Sigmoid colon (tissue), 6 donors: ENCODE measurements at regions not wholly inside any gene's neighbourhood (a gene's known extent, or its start where the extent isn't known, plus 50 kb on each side); places are given as distances from the start of the nearest gene placed in this dataset.

Experiments used
- DNase-seq: peaks from one replicate; pipeline ENCODE4 v3.0.0-alpha.2; 2019
- H3K27ac ChIP-seq, 4 donors: fragments of 200-600 bp; sonication (generic); one replicate each; pipeline ENCODE4 v1.5.1; 2016 to 2019; ENCODE audit warnings: mild to moderate bottlenecking in 1 of 4
- H3K27me3 ChIP-seq, 3 donors: fragments of 200-600 bp; sonication (generic); one replicate each; pipeline ENCODE4 v1.5.1; 2019; ENCODE audit warnings: mild to moderate bottlenecking in 1 of 3
- H3K36me3 ChIP-seq, 4 donors: fragments of 200-600 bp; sonication (generic); one replicate each; pipeline ENCODE4 v1.5.1; 2016 to 2019
- H3K4me1 ChIP-seq, 4 donors: fragments of 200-600 bp; sonication (generic); one replicate each; pipeline ENCODE4 v1.5.1; 2017 to 2019
- H3K4me3 ChIP-seq, 4 donors: fragments of 200-600 bp; sonication (generic); one replicate each; pipeline ENCODE4 v1.5.1; 2017 to 2019; ENCODE audit warnings: mild to moderate bottlenecking in 2 of 4, moderate library complexity in 1 of 4
- H3K9me3 ChIP-seq, 4 donors: fragments of 200-600 bp in 3 of 4; sonication (generic) in 3 of 4; one replicate each; pipeline versions ENCODE4 v1.5.1 to v1.6.1; 2013 to 2019
- EP300 ChIP-seq, 4 donors: sonication (generic); formaldehyde crosslinking; IDR thresholded peaks; one replicate each; pipeline ENCODE4 v1.6.1; 2017; ENCODE audit warnings: antibody characterized with exemption in 4 of 4
- POLR2A ChIP-seq, 2 donors: fragments of 450-650 bp; IDR thresholded peaks; one replicate each; pipeline ENCODE4 v1.6.1; 2016; ENCODE audit warnings: antibody characterized with exemption in 2 of 2, mild to moderate bottlenecking in 2 of 2, moderate library complexity in 2 of 2
- POLR2AphosphoS5 ChIP-seq, 4 donors: sonication (generic); formaldehyde crosslinking; IDR thresholded peaks; one replicate each; pipeline ENCODE4 v1.6.1; 2017; ENCODE audit warnings: antibody characterized with exemption in 4 of 4
- WGBS, 2 donors: extraction: QIAGEN DNeasy Blood & Tissue Kit; methylation state at CpG; one replicate each; pipeline ENCODE4 v1.1.7; 2013; 5-methylcytosine and 5-hydroxymethylcytosine counted together
- intact Hi-C: fragments of 100-400 bp; cut with DNase I; formaldehyde crosslinking; loops from one replicate; pipeline ENCODE4 v1.15.1; 2023
- TF ChIP-seq, protein P1 (sequence below), 4 experiments: fragments of 450-650 bp in 3 of 4; fragments of 200-600 bp in 1 of 4; IDR thresholded peaks; one replicate each; pipeline ENCODE4 v1.5.1; 2016 to 2019; ENCODE audit warnings: antibody characterized with exemption in 4 of 4, mild to moderate bottlenecking in 3 of 4, moderate library complexity in 2 of 4
- donor health status: healthy with polysubstance abuse.
- donor health status: healthy.

DNA sequence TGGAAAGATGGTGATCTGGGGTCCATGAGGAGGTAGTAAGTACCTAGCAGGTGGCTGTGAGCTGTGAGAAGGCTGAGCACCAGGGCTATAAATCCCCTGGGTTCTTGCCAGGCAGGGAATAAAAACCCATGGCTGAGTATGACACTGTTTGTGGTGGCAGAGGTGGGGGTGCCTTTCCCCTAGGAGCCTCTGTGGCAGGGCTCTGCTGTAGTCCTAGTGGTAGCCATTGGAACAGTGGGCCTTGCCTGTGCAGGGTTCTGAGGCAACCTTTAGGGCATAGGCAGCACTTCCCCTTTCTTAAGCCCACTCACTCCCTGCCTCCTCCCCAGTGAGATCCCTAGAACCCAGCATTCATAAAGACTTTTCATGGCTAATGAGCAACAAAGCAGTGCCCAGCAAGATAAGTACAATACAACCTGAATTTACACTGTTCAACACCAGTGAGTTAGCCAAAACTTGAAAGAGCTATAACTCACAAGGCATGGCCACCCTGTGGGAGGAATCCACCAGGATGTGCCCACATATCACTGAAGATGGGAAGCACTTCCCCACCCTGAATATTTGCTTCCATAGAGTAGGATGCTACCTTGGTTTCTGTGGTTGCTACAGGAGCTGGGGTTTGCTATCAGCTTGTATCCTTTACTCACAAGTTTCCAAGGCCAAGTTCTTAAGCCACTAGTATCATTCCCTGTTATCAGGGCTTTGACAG lies 100.9 kb upstream of the NEUROD1 start:
- intact Hi-C loops: no loop called here
- H3K36me3 ChIP-seq: no peaks in the 10 kb centered on the region
- H3K4me1 ChIP-seq: peaks cover 0 to 9% (median 4%) of the 10 kb centered on the region in 4 donors

DNA sequence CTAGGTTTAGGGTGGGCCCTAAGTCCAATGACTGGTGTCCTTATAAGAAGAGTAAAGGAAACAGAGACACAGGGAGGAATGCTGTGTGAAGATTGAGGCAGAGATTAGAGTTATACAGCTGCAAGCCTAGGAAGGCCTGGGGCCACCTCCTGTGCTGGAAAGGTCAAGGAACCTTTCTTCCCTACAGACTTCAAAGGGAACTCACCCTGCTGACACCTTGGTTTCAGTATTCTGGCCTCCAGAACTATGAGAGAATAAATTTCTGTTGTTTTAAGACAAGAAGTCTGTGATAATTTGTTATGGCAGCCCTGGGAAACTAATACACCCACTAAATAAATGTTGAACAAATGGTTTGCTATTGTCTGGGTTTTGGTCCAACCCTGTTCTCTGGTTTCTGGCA lies 102.3 kb upstream of the NEUROD1 start:
- intact Hi-C loops: no loop called here
- no peaks in the 10 kb centered on the region for H3K9me3 ChIP-seq
- no peak overlapping the region for H3K4me3 ChIP-seq
- no peak overlapping the region for H3K27ac ChIP-seq
- H3K36me3 ChIP-seq: no peaks in the 10 kb centered on the region
- peaks cover 0 to 10% (median 5%) of the 10 kb centered on the region in 4 donors for H3K4me1 ChIP-seq
- TF ChIP-seq POLR2AphosphoS5 (IDR thresholded peaks at IDR 0.05) (no peak), POLR2A (IDR thresholded peaks at IDR 0.05) (no peak)
- no peaks in the 10 kb centered on the region for H3K27me3 ChIP-seq
- DNase-seq: no peak

More for the DNA sequence above, 100.9 kb upstream of the NEUROD1 start:
- no peak overlapping the region for H3K4me3 ChIP-seq
- TF ChIP-seq EP300 (IDR thresholded peaks at IDR 0.05) (no peak), POLR2A (IDR thresholded peaks at IDR 0.05) (no peak), POLR2AphosphoS5 (IDR thresholded peaks at IDR 0.05) (no peak)
- TF ChIP-seq, protein P1, sequence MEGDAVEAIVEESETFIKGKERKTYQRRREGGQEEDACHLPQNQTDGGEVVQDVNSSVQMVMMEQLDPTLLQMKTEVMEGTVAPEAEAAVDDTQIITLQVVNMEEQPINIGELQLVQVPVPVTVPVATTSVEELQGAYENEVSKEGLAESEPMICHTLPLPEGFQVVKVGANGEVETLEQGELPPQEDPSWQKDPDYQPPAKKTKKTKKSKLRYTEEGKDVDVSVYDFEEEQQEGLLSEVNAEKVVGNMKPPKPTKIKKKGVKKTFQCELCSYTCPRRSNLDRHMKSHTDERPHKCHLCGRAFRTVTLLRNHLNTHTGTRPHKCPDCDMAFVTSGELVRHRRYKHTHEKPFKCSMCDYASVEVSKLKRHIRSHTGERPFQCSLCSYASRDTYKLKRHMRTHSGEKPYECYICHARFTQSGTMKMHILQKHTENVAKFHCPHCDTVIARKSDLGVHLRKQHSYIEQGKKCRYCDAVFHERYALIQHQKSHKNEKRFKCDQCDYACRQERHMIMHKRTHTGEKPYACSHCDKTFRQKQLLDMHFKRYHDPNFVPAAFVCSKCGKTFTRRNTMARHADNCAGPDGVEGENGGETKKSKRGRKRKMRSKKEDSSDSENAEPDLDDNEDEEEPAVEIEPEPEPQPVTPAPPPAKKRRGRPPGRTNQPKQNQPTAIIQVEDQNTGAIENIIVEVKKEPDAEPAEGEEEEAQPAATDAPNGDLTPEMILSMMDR (IDR thresholded peaks at IDR 0.05): no peak
- DNase-seq: no peak
- no peaks in the 10 kb centered on the region for H3K9me3 ChIP-seq
- no peaks in the 10 kb centered on the region for H3K27me3 ChIP-seq
- H3K27ac ChIP-seq: peak overlapping the region in 1 of 4 donors; percentile 15

GRCh38 chr2:181784556-181784955 lies 104.2 kb upstream of the NEUROD1 start:
- Histone ChIP-seq H3K27ac (no peak overlapping the region), H3K4me3 (no peak overlapping the region), H3K4me1 (peaks cover 0 to 6% (median 3%) of the 10 kb centered on the region in 4 donors), H3K9me3 (no peaks in the 10 kb centered on the region), H3K36me3 (no peaks in the 10 kb centered on the region), H3K27me3 (no peaks in the 10 kb centered on the region)
- 18 to 58% methylated on average over 3 of the region's 3 CpGs for WGBS, 2 donors
- no peak for TF ChIP-seq POLR2A (IDR thresholded peaks at IDR 0.05)
- intact Hi-C loops: no loop called here
- DNase-seq: no peak

DNA sequence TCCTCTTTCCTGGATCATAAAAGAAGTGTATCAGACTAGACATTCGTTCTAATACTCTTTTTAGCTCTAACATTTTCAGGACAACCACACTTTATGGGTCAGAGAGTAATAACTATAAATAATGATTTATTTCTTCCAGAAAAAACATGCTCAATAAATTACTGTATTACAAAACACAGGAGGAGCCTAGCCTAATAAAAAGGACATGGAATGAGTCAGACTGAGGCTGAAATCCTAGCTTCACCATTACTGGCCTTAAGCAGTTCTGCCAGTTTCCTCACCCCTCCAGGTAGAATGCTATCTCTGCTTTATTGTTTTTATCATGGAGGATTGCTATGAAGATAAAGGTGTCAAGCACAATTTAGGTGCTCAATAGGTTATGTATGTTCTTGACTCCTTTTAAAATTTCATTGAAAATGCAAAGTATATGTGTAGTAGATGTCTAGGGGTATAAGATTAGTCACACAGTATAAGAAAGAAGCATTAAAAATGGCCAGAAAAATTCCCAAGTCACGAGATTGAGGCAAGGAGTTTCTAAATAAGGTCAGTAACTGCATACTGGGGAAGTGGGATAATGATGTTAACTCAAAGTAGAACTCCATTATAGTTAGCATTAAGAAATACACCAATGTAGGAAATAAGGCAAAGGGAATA lies 105.5 kb upstream of the NEUROD1 start:
- no peaks in the 10 kb centered on the region for H3K9me3 ChIP-seq
- intact Hi-C loops: no loop called here
- H3K27me3 ChIP-seq: no peaks in the 10 kb centered on the region
- peaks cover 0 to 3% (median 0%) of the 10 kb centered on the region in 4 donors for H3K4me1 ChIP-seq
- DNase-seq: no peak
- no peaks in the 10 kb centered on the region for H3K36me3 ChIP-seq
- TF ChIP-seq, protein P1 (IDR thresholded peaks at IDR 0.05): no peak
- peak in 1 of 4 donors; percentile 42 for TF ChIP-seq POLR2AphosphoS5 (IDR thresholded peaks at IDR 0.05)
- 57 to 72% methylated on average over 2 of the region's 2 CpGs for WGBS, 2 donors
- H3K27ac ChIP-seq: no peak overlapping the region
- H3K4me3 ChIP-seq: no peak overlapping the region

- intact Hi-C loops: no loop called here
- Histone ChIP-seq H3K9me3 (no peaks in the 10 kb centered on the region), H3K27ac (no peak overlapping the region), H3K27me3 (no peaks in the 10 kb centered on the region), H3K4me3 (no peak overlapping the region), H3K36me3 (no peaks in the 10 kb centered on the region), H3K4me1 (peaks cover 0 to 3% (median 0%) of the 10 kb centered on the region in 4 donors)
- WGBS, 2 donors: 91 to 93% methylated on average over 4 of the region's 4 CpGs
- TF ChIP-seq POLR2AphosphoS5 (IDR thresholded peaks at IDR 0.05) (no peak), EP300 (IDR thresholded peaks at IDR 0.05) (no peak), POLR2A (IDR thresholded peaks at IDR 0.05) (no peak)
- TF ChIP-seq, protein P1 (IDR thresholded peaks at IDR 0.05): no peak
- no peak for DNase-seq
Measured at GRCh38 chr2:181786371-181787228, 104.9 kb upstream of the ITPRID2 start.
